GM12892 (cell line): ENCODE measurements at regions not wholly inside any gene's neighbourhood (a gene's known extent, or its start where the extent isn't known, plus 50 kb on each side); places are given as distances from the start of the nearest gene placed in this dataset.

Experiments used
- POLR2A ChIP-seq: IDR thresholded peaks from 2 replicates; pipeline ENCODE4 v1.6.1; 2011; ENCODE audit warnings: low read depth, low read length, control low read depth
- POLR2AphosphoS5 ChIP-seq: IDR thresholded peaks from 2 replicates; pipeline ENCODE4 v1.6.1; 2011; ENCODE audit warnings: low read depth, low read length, control low read depth

DNA sequence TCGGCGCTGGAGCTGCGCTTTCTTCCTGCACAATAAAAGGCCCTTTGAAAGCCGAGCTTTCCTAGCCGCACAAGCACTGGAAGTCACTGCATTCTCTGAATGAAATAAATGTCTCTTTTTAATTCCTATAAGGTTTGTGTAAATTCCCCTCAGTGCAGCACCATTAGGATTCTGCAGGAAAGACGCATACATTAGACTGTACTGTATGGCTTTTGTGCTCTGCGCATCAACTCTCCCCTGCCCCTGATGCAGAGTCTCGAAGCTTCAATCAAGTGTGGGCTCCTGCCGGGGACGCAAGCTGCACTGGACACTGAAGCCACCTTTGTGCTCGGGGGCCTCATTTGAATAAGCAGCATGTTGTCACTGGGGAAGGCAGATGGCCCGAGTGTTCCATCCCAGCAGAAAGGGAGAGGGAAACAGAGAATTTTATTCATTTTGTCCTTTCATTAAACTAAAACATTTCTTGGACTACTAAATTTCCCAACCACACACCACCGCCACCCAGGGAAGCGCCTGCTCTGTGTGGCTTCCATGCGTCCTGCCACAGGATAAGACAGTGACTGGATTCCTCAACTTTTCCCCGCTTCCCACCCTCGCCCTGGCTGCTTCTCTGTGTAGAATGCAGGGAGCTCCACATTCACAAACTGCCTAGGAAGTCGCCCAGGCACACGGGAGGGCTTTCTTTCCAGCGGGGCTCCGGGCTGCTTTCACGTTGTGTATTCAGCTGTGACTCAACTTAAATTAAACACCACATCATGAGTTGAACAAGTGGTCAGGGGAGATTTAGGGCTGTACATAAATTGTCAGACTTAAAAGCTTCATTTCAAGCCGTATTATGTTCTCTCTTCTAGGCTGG is 635.4 kb downstream of the IRX1 start:
- TF ChIP-seq POLR2A (no peak), POLR2AphosphoS5 (no peak)
